ENCODE measurements at regions not wholly inside any gene's neighbourhood (a gene's known extent, or its start where the extent isn't known, plus 50 kb on each side); places are given as distances from the start of the nearest gene placed in this dataset.

- no peaks in the 10 kb centered on the region for H3K36me3 ChIP-seq
- no peaks in the 10 kb centered on the region for H3K27me3 ChIP-seq
- 45 to 73% methylated on average over 3 to 8 of the region's 8 CpGs for WGBS, 2 donors (ENCODE audit: low coverage in 1 of 2)
- H3K4me1 ChIP-seq: peaks cover 0 to 6% (median 0%) of the 10 kb centered on the region in 4 donors
- in situ Hi-C loops (cut with MboI; ENCODE audit: low pct_ligation_motif_present in 1 of 4, low pct_unique_long_range_greater_than_20kb in 1 of 4, low sequenced_read_pairs in 3 of 4): no loop called here
- TF ChIP-seq EP300 (IDR thresholded peaks at IDR 0.05; ENCODE audit: low read depth) (no peak), POLR2AphosphoS5 (IDR thresholded peaks at IDR 0.05) (no peak), POLR2A (IDR thresholded peaks at IDR 0.05) (no peak)
- TF ChIP-seq, protein P1, sequence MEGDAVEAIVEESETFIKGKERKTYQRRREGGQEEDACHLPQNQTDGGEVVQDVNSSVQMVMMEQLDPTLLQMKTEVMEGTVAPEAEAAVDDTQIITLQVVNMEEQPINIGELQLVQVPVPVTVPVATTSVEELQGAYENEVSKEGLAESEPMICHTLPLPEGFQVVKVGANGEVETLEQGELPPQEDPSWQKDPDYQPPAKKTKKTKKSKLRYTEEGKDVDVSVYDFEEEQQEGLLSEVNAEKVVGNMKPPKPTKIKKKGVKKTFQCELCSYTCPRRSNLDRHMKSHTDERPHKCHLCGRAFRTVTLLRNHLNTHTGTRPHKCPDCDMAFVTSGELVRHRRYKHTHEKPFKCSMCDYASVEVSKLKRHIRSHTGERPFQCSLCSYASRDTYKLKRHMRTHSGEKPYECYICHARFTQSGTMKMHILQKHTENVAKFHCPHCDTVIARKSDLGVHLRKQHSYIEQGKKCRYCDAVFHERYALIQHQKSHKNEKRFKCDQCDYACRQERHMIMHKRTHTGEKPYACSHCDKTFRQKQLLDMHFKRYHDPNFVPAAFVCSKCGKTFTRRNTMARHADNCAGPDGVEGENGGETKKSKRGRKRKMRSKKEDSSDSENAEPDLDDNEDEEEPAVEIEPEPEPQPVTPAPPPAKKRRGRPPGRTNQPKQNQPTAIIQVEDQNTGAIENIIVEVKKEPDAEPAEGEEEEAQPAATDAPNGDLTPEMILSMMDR (IDR thresholded peaks at IDR 0.05): no peak
- H3K27ac ChIP-seq: no peak overlapping the region
- no peak overlapping the region for H3K4me3 ChIP-seq
- H3K9me3 ChIP-seq: no peaks in the 10 kb centered on the region
- intact Hi-C loops (cut with DNase I; ENCODE audit: low total_unique reads): no loop called here
- no peak for DNase-seq
These were observed 85.9 kb upstream of the IL12A start for GRCh38 chr3:159902546-159903314.

DNA sequence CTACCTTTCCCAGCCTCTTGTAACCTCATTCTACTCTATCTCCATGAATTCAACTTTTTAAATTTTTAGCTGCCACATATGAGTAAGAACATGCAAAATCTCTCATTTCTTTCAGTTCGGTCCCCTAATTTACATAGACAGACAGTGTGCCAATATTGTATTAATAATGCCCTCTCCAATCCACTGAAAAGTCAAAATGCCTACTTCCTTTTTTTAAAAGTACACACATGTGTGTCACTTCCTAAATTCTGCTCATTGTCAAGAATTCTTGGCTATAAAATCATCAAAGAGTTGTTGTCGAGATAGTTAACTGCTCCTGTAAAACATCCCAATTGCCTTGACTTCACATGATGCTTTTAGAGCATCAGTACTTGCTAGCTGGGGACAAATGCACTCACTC, 84.2 kb upstream of the IL12A start:
- TF ChIP-seq POLR2A (IDR thresholded peaks at IDR 0.05) (no peak), EP300 (IDR thresholded peaks at IDR 0.05; ENCODE audit: low read depth) (no peak), POLR2AphosphoS5 (IDR thresholded peaks at IDR 0.05) (no peak)
- TF ChIP-seq, protein P1 (IDR thresholded peaks at IDR 0.05): no peak
- in situ Hi-C loops (cut with MboI; ENCODE audit: low pct_ligation_motif_present in 1 of 4, low pct_unique_long_range_greater_than_20kb in 1 of 4, low sequenced_read_pairs in 3 of 4): no loop called here

GRCh38 chr3:159904911-159905310, 83.7 kb upstream of the IL12A start:
- Histone ChIP-seq H3K27ac (no peak overlapping the region), H3K27me3 (no peaks in the 10 kb centered on the region), H3K9me3 (no peaks in the 10 kb centered on the region), H3K4me3 (no peak overlapping the region), H3K4me1 (no peaks in the 10 kb centered on the region), H3K36me3 (no peaks in the 10 kb centered on the region)
- in situ Hi-C loops (cut with MboI; ENCODE audit: low pct_ligation_motif_present in 1 of 4, low pct_unique_long_range_greater_than_20kb in 1 of 4, low sequenced_read_pairs in 3 of 4): no loop called here
- DNase-seq: no peak
- intact Hi-C loops (cut with DNase I; ENCODE audit: low total_unique reads): no loop called here
- 80 to 91% methylated on average over 1 to 2 of the region's 2 CpGs for WGBS, 2 donors (ENCODE audit: low coverage in 1 of 2)
- TF ChIP-seq, protein P1 (IDR thresholded peaks at IDR 0.05): no peak

More for the DNA sequence above, 84.2 kb upstream of the IL12A start:
- WGBS, 2 donors (ENCODE audit: low coverage in 1 of 2): 46 to 51% methylated on average over 2 of the region's 2 CpGs
- intact Hi-C loops (cut with DNase I; ENCODE audit: low total_unique reads): no loop called here
- DNase-seq: no peak
- no peak overlapping the region for H3K27ac ChIP-seq
- H3K27me3 ChIP-seq: no peaks in the 10 kb centered on the region
- no peaks in the 10 kb centered on the region for H3K9me3 ChIP-seq
- H3K4me1 ChIP-seq: no peaks in the 10 kb centered on the region
- no peaks in the 10 kb centered on the region for H3K36me3 ChIP-seq
- no peak overlapping the region for H3K4me3 ChIP-seq

DNA sequence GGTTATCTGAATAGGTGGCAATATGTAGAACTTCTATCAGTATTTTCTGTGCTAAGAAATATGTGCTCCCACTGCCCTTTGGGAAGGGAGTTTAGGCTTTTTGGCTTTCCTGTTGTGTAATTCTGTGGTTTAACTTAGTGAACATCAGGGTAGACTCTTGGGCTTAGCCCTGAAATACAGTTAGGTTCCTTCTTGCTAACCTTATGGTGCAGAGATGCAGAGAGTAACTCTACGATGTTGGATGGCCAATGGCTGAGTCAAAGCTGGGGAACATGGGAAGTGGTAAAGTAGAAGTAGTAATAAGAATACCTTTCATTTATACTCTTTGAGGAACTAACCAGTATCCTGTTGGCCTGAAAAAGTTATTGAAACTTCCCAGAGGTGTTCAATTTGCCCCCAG, 80.8 kb upstream of the IL12A start:
- H3K9me3 ChIP-seq: no peaks in the 10 kb centered on the region
- no peaks in the 10 kb centered on the region for H3K27me3 ChIP-seq
- 76 to 80% methylated on average over 1 of the region's 1 CpG for WGBS, 2 donors (ENCODE audit: low coverage in 1 of 2)
- DNase-seq: no peak
- no peak overlapping the region for H3K27ac ChIP-seq
- H3K36me3 ChIP-seq: no peaks in the 10 kb centered on the region
- H3K4me3 ChIP-seq: no peak overlapping the region
- H3K4me1 ChIP-seq: peaks cover 0 to 14% (median 0%) of the 10 kb centered on the region in 4 donors
- intact Hi-C loops (cut with DNase I; ENCODE audit: low total_unique reads): no loop called here
- TF ChIP-seq POLR2AphosphoS5 (IDR thresholded peaks at IDR 0.05) (no peak), EP300 (IDR thresholded peaks at IDR 0.05; ENCODE audit: low read depth) (no peak), POLR2A (IDR thresholded peaks at IDR 0.05) (no peak)
- TF ChIP-seq, protein P1 (IDR thresholded peaks at IDR 0.05): no peak
- in situ Hi-C loops (cut with MboI; ENCODE audit: low pct_ligation_motif_present in 1 of 4, low pct_unique_long_range_greater_than_20kb in 1 of 4, low sequenced_read_pairs in 3 of 4): no loop called here
